DMS79 treated with DMSO at 0.1 percent for 48 hours (cell line): ENCODE measurements at regions not wholly inside any gene's neighbourhood (a gene's known extent, or its start where the extent isn't known, plus 50 kb on each side); places are given as distances from the start of the nearest gene placed in this dataset.
"Not testable (repeated sequence)": the region's sequence is repeated elsewhere in the genome, so short reads cannot be mapped to it uniquely, and the experiment has no call there.

Experiments used
- DNase-seq: peaks from one replicate; lab custom pipeline; 2025; lab: John Stamatoyannopoulos, UW

- DNase-seq: no peak
Measured at GRCh38 chr9:115400796-115401195, 282.8 kb upstream of the TNC start.

- DNase-seq: no peak
Measured at GRCh38 chr9:115401756-115402327, 283.9 kb upstream of the TNC start.

- no peak for DNase-seq
Measured at GRCh38 chr9:115403753-115404152, 285.8 kb upstream of the TNC start.

GRCh38 chr9:115404311-115404710 lies 286.4 kb upstream of the TNC start:
- no peak for DNase-seq

- no peak for DNase-seq
Measured at GRCh38 chr9:115411516-115411915, 293.6 kb upstream of the TNC start.

- DNase-seq: no peak
Measured at GRCh38 chr9:115411993-115412452, 294.1 kb upstream of the TNC start.

- no peak for DNase-seq
Measured at GRCh38 chr9:115412656-115413055, 294.7 kb upstream of the TNC start.

GRCh38 chr9:115413304-115413703 lies 295.3 kb upstream of the TNC start:
- DNase-seq: no peak

GRCh38 chr9:115413766-115414382 lies 295.9 kb upstream of the TNC start:
- DNase-seq: no peak

- DNase-seq: no peak
Measured at GRCh38 chr9:115414561-115414960, 296.6 kb upstream of the TNC start.

GRCh38 chr9:115415450-115415849 lies 297.5 kb upstream of the TNC start:
- no peak for DNase-seq

- no peak for DNase-seq
Measured at GRCh38 chr9:115416299-115416698, 298.3 kb upstream of the TNC start.

GRCh38 chr9:115418181-115418580 lies 300.2 kb upstream of the TNC start:
- DNase-seq: not testable (repeated sequence)

GRCh38 chr9:115422932-115423440 lies 305.0 kb upstream of the TNC start:
- DNase-seq: no peak

- DNase-seq: no peak
Measured at GRCh38 chr9:115423646-115424045, 305.7 kb upstream of the TNC start.

- no peak for DNase-seq
Measured at GRCh38 chr9:115425601-115426000, 307.6 kb upstream of the TNC start.

- no peak for DNase-seq
Measured at GRCh38 chr9:115437418-115437817, 319.5 kb upstream of the TNC start.

GRCh38 chr9:115439641-115440040 lies 321.7 kb upstream of the TNC start:
- no peak for DNase-seq

- no peak for DNase-seq
Measured at GRCh38 chr9:115442054-115442453, 324.1 kb upstream of the TNC start.

GRCh38 chr9:115443890-115444289 lies 325.9 kb upstream of the TNC start:
- DNase-seq: no peak

GRCh38 chr9:115444959-115445358 lies 327.0 kb upstream of the TNC start:
- no peak for DNase-seq

- DNase-seq: no peak
Measured at GRCh38 chr9:115445655-115446054, 327.7 kb upstream of the TNC start.

- no peak for DNase-seq
Measured at GRCh38 chr9:115456515-115456914, 338.6 kb upstream of the TNC start.

GRCh38 chr9:115461280-115461679 lies 343.3 kb upstream of the TNC start:
- no peak for DNase-seq
